WTC11 (cell line): ENCODE measurements at regions not wholly inside any gene's neighbourhood (a gene's known extent, or its start where the extent isn't known, plus 50 kb on each side); places are given as distances from the start of the nearest gene placed in this dataset.

Experiments used
- ATAC-seq: fragments of 200-7000 bp; cut with Tn5 transposase; 2 replicates; pipeline ENCODE4 v1.10.0; 2021; ENCODE audit warnings: mild to moderate bottlenecking, moderate library complexity
- CTCF ChIA-PET: fragments of 300-600 bp; sonication (Branson Sonifier 250); formaldehyde crosslinking; loops from one replicate; lab custom pipeline; 2021; ENCODE audit warnings: antibody characterized with exemption; lab: Charles Lee
- POLR2A ChIA-PET: fragments of 350-600 bp; sonication (Branson Sonifier 250); formaldehyde crosslinking; loops from one replicate; lab custom pipeline; 2021; ENCODE audit warnings: antibody characterized with exemption; lab: Charles Lee
- DNase-seq: peaks from one replicate; pipeline ENCODE4 v3.0.0; 2021; ENCODE audit warnings: low spot score
- H3K27ac Mint-ChIP-seq: 2 replicates; pipeline ENCODE4 v1.8.0; 2021; ENCODE audit warnings: mixed read lengths
- H3K27me3 Mint-ChIP-seq: 2 replicates; pipeline ENCODE4 v1.8.0; 2021; ENCODE audit warnings: low read depth, mild to moderate bottlenecking, moderate library complexity, mixed read lengths
- H3K36me3 Mint-ChIP-seq: 2 replicates; pipeline ENCODE4 v1.8.0; 2021; ENCODE audit warnings: mixed read lengths
- H3K4me1 Mint-ChIP-seq: 2 replicates; pipeline ENCODE4 v1.8.0; 2022; ENCODE audit warnings: mixed read lengths
- H3K4me3 Mint-ChIP-seq: 2 replicates; pipeline ENCODE4 v1.8.0; 2021; ENCODE audit warnings: mild to moderate bottlenecking, moderate library complexity, mixed read lengths
- H3K9me3 Mint-ChIP-seq: 2 replicates; pipeline ENCODE4 v1.8.0; 2021; ENCODE audit warnings: mixed read lengths
- ATF1 ChIP-seq: sonication (generic); formaldehyde crosslinking; IDR thresholded peaks from 2 replicates; pipeline ENCODE4 v1.8.1; 2023; ENCODE audit warnings: mild to moderate bottlenecking, moderate library complexity, missing genetic modification reagents
- CBFB ChIP-seq: sonication (generic); formaldehyde crosslinking; IDR thresholded peaks from 2 replicates; pipeline ENCODE4 v1.8.1; 2022; ENCODE audit warnings: mild to moderate bottlenecking, low read depth, missing genetic modification reagents
- CTCF ChIP-seq: fragments of 200-600 bp; IDR thresholded peaks from 2 replicates; pipeline ENCODE4 v1.8.0; 2022; ENCODE audit warnings: antibody characterized with exemption
- E2F4 ChIP-seq: sonication (generic); formaldehyde crosslinking; IDR thresholded peaks from 2 replicates; pipeline ENCODE4 v1.8.1; 2022; ENCODE audit warnings: low read depth, mild to moderate bottlenecking, moderate library complexity, missing genetic modification reagents, borderline replicate concordance
- ERG ChIP-seq: fragments of 250-450 bp; sonication (Bioruptor Pico); IDR thresholded peaks from 2 replicates; pipeline ENCODE4 v1.8.0; 2021; ENCODE audit warnings: mild to moderate bottlenecking
- ETV6 ChIP-seq: sonication (generic); formaldehyde crosslinking; IDR thresholded peaks from 2 replicates; pipeline ENCODE4 v1.8.1; 2022; ENCODE audit warnings: mild to moderate bottlenecking, missing genetic modification reagents
- GRHL2 ChIP-seq: fragments of 250-450 bp; sonication (Bioruptor Pico); IDR thresholded peaks from 2 replicates; pipeline ENCODE4 v1.8.0; 2022; ENCODE audit warnings: mild to moderate bottlenecking, moderate library complexity; ENCODE audit not compliant: insufficient replicate concordance, severe bottlenecking
- HMGA2 ChIP-seq: fragments of 250-450 bp; sonication (Bioruptor Pico); IDR thresholded peaks from 2 replicates; pipeline ENCODE4 v1.4.0; 2021; ENCODE audit warnings: mild to moderate bottlenecking, moderate library complexity
- IRF2 ChIP-seq: sonication (generic); formaldehyde crosslinking; IDR thresholded peaks from 2 replicates; pipeline ENCODE4 v1.8.0; 2022; ENCODE audit warnings: low read depth, missing genetic modification reagents, borderline replicate concordance
- MXD4 ChIP-seq: fragments of 250-450 bp; sonication (Bioruptor Pico); IDR thresholded peaks from 2 replicates; pipeline ENCODE4 v1.8.0; 2021; ENCODE audit warnings: mild to moderate bottlenecking, moderate library complexity, borderline replicate concordance
- NFYB ChIP-seq: sonication (generic); formaldehyde crosslinking; conservative IDR thresholded peaks from 2 replicates; pipeline ENCODE4 v1.8.0; 2022; ENCODE audit warnings: low read depth, missing genetic modification reagents
- RELA ChIP-seq: sonication (generic); formaldehyde crosslinking; IDR thresholded peaks from 2 replicates; pipeline ENCODE4 v1.8.1; 2022; ENCODE audit warnings: missing genetic modification reagents, mild to moderate bottlenecking, borderline replicate concordance
- RORB ChIP-seq: fragments of 250-450 bp; sonication (Bioruptor Pico); IDR thresholded peaks from 2 replicates; pipeline ENCODE4 v1.9.0; 2021; ENCODE audit warnings: mild to moderate bottlenecking
- ZBTB21 ChIP-seq: sonication (generic); formaldehyde crosslinking; IDR thresholded peaks from 2 replicates; pipeline ENCODE4 v1.8.1; 2023; ENCODE audit warnings: mild to moderate bottlenecking, missing genetic modification reagents, borderline replicate concordance
- ZNF423 ChIP-seq: fragments of 250-450 bp; sonication (Bioruptor Pico); IDR thresholded peaks from 2 replicates; pipeline ENCODE4 v2.1.2; 2022; ENCODE audit warnings: mild to moderate bottlenecking, moderate library complexity
- ZNF425 ChIP-seq: fragments of 250-450 bp; sonication (Bioruptor Pico); conservative IDR thresholded peaks from 2 replicates; pipeline ENCODE4 v1.9.0; 2021; ENCODE audit warnings: mild to moderate bottlenecking
- TF ChIP-seq, protein P1 (sequence below): fragments of 250-450 bp; sonication (Bioruptor Pico); IDR thresholded peaks from 2 replicates; pipeline ENCODE4 v1.9.0; 2021; ENCODE audit warnings: moderate library complexity, mild to moderate bottlenecking, inconsistent platforms, borderline replicate concordance
- TF ChIP-seq, protein P2 (sequence below): sonication (generic); formaldehyde crosslinking; IDR thresholded peaks from 2 replicates; pipeline ENCODE4 v1.8.1; 2022; ENCODE audit warnings: mild to moderate bottlenecking, moderate library complexity, missing genetic modification reagents
- TF ChIP-seq, protein P3 (sequence below): sonication (generic); formaldehyde crosslinking; IDR thresholded peaks from 2 replicates; pipeline ENCODE4 v1.8.1; 2023; ENCODE audit warnings: mild to moderate bottlenecking, missing genetic modification reagents
- TF ChIP-seq, protein P4 (sequence below): sonication (generic); formaldehyde crosslinking; IDR thresholded peaks from 2 replicates; pipeline ENCODE4 v1.8.1; 2022; ENCODE audit warnings: mild to moderate bottlenecking, missing genetic modification reagents, moderate library complexity, borderline replicate concordance
- TF ChIP-seq, protein P5 (sequence below): sonication (generic); formaldehyde crosslinking; IDR thresholded peaks from 2 replicates; pipeline ENCODE4 v1.8.1; 2023; ENCODE audit warnings: mild to moderate bottlenecking, missing genetic modification reagents, moderate library complexity

- TF ChIP-seq RELA (CRISPR knock-in tag) (no peak), GRHL2 (CRISPR knock-in tag) (no peak), CTCF (no peak), E2F4 (CRISPR knock-in tag) (no peak), IRF2 (no peak)
- TF ChIP-seq, protein P1, sequence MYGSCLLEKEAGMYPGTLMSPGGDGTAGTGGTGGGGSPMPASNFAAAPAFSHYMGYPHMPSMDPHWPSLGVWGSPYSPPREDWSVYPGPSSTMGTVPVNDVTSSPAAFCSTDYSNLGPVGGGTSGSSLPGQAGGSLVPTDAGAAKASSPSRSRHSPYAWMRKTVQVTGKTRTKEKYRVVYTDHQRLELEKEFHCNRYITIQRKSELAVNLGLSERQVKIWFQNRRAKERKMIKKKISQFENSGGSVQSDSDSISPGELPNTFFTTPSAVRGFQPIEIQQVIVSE: no peak
- TF ChIP-seq, protein P2, sequence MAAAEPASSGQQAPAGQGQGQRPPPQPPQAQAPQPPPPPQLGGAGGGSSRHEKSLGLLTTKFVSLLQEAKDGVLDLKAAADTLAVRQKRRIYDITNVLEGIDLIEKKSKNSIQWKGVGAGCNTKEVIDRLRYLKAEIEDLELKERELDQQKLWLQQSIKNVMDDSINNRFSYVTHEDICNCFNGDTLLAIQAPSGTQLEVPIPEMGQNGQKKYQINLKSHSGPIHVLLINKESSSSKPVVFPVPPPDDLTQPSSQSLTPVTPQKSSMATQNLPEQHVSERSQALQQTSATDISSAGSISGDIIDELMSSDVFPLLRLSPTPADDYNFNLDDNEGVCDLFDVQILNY (CRISPR knock-in tag): no peak
These were observed 59.6 kb upstream of the PHIP start (continued) for GRCh38 chr6:79137671-79138070.

DNA sequence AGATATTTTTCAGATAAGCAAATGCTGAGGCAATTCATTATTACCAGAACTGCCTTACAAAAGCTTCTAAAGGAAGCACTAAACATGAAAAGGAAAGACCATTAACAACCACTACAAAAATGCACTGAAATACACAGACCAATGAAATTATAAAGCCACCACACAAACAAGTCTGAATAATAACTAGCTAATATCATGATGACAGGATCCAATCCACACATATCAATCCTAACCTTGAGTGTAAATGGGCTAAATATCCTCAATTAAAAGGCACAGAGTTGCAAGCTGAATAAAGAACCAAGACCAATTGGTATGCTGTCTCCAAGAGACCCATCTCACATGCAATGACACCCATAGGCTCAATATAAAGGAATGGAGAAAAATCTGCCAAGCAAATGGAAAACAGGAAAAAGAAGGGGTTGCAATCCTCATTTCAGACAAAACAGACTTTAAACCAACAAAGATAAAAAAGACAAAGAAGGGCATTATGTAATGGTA, 58.0 kb upstream of the PHIP start:
- POLR2A ChIA-PET: no interaction called here
- no peaks in the 10 kb centered on the region for H3K27me3 Mint-ChIP-seq
- H3K9me3 Mint-ChIP-seq: peaks cover 78% of the 10 kb centered on the region
- ATAC-seq: no peak
- no peak overlapping the region for H3K27ac Mint-ChIP-seq
- no peak overlapping the region for H3K4me3 Mint-ChIP-seq
- TF ChIP-seq, protein P3, sequence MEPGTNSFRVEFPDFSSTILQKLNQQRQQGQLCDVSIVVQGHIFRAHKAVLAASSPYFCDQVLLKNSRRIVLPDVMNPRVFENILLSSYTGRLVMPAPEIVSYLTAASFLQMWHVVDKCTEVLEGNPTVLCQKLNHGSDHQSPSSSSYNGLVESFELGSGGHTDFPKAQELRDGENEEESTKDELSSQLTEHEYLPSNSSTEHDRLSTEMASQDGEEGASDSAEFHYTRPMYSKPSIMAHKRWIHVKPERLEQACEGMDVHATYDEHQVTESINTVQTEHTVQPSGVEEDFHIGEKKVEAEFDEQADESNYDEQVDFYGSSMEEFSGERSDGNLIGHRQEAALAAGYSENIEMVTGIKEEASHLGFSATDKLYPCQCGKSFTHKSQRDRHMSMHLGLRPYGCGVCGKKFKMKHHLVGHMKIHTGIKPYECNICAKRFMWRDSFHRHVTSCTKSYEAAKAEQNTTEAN: no peak
- TF ChIP-seq, protein P4, sequence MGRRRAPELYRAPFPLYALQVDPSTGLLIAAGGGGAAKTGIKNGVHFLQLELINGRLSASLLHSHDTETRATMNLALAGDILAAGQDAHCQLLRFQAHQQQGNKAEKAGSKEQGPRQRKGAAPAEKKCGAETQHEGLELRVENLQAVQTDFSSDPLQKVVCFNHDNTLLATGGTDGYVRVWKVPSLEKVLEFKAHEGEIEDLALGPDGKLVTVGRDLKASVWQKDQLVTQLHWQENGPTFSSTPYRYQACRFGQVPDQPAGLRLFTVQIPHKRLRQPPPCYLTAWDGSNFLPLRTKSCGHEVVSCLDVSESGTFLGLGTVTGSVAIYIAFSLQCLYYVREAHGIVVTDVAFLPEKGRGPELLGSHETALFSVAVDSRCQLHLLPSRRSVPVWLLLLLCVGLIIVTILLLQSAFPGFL: no peak
- no peak for TF ChIP-seq MXD4 (CRISPR knock-in tag)
- no peak for TF ChIP-seq ETV6 (CRISPR knock-in tag)
- no peak for TF ChIP-seq ZNF423 (CRISPR knock-in tag)
- TF ChIP-seq, all 79 proteins: peak for 0
- peaks cover 57% of the 10 kb centered on the region for H3K36me3 Mint-ChIP-seq
- no peaks in the 10 kb centered on the region for H3K4me1 Mint-ChIP-seq
- DNase-seq: no peak
- CTCF ChIA-PET: no interaction called here

GRCh38 chr6:79134699-79135474, 56.8 kb upstream of the PHIP start:
- CTCF ChIA-PET: interaction anchor here (0.9 kb wide), 1 partner anchor 9 kb away, joined by 3 read pairs; no protein-coding TSS in a partner anchor
- TF ChIP-seq CBFB (CRISPR knock-in tag) (no peak), ZNF425 (CRISPR knock-in tag) (no peak), ERG (CRISPR knock-in tag) (no peak), NFYB (no peak), ZBTB21 (no peak), HMGA2 (no peak), RORB (CRISPR knock-in tag) (no peak), ATF1 (CRISPR knock-in tag) (no peak)
- TF ChIP-seq, protein P5, sequence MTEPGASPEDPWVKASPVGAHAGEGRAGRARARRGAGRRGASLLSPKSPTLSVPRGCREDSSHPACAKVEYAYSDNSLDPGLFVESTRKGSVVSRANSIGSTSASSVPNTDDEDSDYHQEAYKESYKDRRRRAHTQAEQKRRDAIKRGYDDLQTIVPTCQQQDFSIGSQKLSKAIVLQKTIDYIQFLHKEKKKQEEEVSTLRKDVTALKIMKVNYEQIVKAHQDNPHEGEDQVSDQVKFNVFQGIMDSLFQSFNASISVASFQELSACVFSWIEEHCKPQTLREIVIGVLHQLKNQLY (CRISPR knock-in tag): no peak

More at GRCh38 chr6:79134699-79135474, 56.8 kb upstream of the PHIP start:
- peak; percentile 79 for ATAC-seq
- H3K27me3 Mint-ChIP-seq: no peaks in the 10 kb centered on the region
- peaks cover 84% of the 10 kb centered on the region for H3K9me3 Mint-ChIP-seq
- POLR2A ChIA-PET: interaction anchor here (0.6 kb wide), 1 partner anchor 1853 kb away, joined by 3 read pairs; no protein-coding TSS in a partner anchor
- DNase-seq: no peak
- H3K4me1 Mint-ChIP-seq: no peaks in the 10 kb centered on the region
- H3K36me3 Mint-ChIP-seq: peaks cover 57% of the 10 kb centered on the region
- H3K4me3 Mint-ChIP-seq: no peak overlapping the region
- H3K27ac Mint-ChIP-seq: 0 out of 2 replicates have a peak overlapping the region, but pooled peaks have one; percentile 22
